ENCODE measurements at regions not wholly inside any gene's neighbourhood (a gene's known extent, or its start where the extent isn't known, plus 50 kb on each side); places are given as distances from the start of the nearest gene placed in this dataset.

DNA sequence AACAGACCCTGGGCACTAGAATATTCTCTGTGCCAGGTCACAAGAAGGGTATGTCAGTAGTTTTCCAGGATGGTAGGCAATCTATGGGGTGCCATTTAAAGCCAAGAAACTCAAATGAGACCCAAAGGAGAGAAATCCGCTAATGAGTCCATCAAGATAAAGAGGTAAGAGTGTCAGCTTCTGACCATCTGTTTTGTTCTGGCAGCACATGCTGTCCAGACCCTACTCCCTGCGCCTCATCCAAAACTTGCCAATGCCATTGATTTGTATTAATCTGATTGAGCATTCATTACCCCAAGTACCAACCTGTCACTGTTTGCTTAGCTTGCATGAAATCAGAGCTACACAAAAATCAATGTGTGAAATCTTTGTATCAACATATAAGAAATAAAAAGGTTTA, 229.0 kb downstream of the BLID start:
- TF ChIP-seq, protein P1, sequence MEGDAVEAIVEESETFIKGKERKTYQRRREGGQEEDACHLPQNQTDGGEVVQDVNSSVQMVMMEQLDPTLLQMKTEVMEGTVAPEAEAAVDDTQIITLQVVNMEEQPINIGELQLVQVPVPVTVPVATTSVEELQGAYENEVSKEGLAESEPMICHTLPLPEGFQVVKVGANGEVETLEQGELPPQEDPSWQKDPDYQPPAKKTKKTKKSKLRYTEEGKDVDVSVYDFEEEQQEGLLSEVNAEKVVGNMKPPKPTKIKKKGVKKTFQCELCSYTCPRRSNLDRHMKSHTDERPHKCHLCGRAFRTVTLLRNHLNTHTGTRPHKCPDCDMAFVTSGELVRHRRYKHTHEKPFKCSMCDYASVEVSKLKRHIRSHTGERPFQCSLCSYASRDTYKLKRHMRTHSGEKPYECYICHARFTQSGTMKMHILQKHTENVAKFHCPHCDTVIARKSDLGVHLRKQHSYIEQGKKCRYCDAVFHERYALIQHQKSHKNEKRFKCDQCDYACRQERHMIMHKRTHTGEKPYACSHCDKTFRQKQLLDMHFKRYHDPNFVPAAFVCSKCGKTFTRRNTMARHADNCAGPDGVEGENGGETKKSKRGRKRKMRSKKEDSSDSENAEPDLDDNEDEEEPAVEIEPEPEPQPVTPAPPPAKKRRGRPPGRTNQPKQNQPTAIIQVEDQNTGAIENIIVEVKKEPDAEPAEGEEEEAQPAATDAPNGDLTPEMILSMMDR (conservative IDR thresholded peaks at IDR 0.05): no peak
- TF ChIP-seq ZFX (IDR thresholded peaks at IDR 0.05): no peak

Measured in C4-2B (cell line).